HG03025 (cell line): ENCODE measurements at regions not wholly inside any gene's neighbourhood (a gene's known extent, or its start where the extent isn't known, plus 50 kb on each side); places are given as distances from the start of the nearest gene placed in this dataset.

Experiments
- ATAC-seq: cut with Tn5 transposase; IDR thresholded peaks from one replicate; pipeline ENCODE4 v1.9.1; 2021; ENCODE audit warnings: mild to moderate bottlenecking, moderate library complexity; ENCODE audit not compliant: unreplicated experiment, low FRiP score

- no peak for ATAC-seq
Observed at GRCh38 chr4:181376058-181376457, 867.1 kb upstream of the TENM3 start.

- ATAC-seq = no peak
Observed at GRCh38 chr4:181388061-181388460, 855.1 kb upstream of the TENM3 start.

- ATAC-seq = no peak
Observed at GRCh38 chr4:181416966-181417365, 826.2 kb upstream of the TENM3 start.

GRCh38 chr4:181418496-181418895 lies 824.7 kb upstream of the TENM3 start:
- ATAC-seq = no peak

GRCh38 chr4:181420950-181421349 lies 822.3 kb upstream of the TENM3 start:
- ATAC-seq = no peak

- no peak for ATAC-seq
Observed at GRCh38 chr4:181424362-181425016, 818.7 kb upstream of the TENM3 start.

- no peak for ATAC-seq
Observed at GRCh38 chr4:181427076-181427475, 816.1 kb upstream of the TENM3 start.

- ATAC-seq = no peak
Observed at GRCh38 chr4:181431006-181431405, 812.2 kb upstream of the TENM3 start.

GRCh38 chr4:181431661-181432060 lies 811.5 kb upstream of the TENM3 start:
- no peak for ATAC-seq

- ATAC-seq = no peak
Observed at GRCh38 chr4:181432335-181432734, 810.9 kb upstream of the TENM3 start.

GRCh38 chr4:181437895-181438294 lies 805.3 kb upstream of the TENM3 start:
- no peak for ATAC-seq

GRCh38 chr4:181438641-181439040 lies 804.6 kb upstream of the TENM3 start:
- ATAC-seq = no peak

- no peak for ATAC-seq
Observed at GRCh38 chr4:181443021-181443420, 800.2 kb upstream of the TENM3 start.

- ATAC-seq = no peak
Observed at GRCh38 chr4:181465826-181466225, 777.4 kb upstream of the TENM3 start.

GRCh38 chr4:181468451-181468850 lies 774.8 kb upstream of the TENM3 start:
- no peak for ATAC-seq

- ATAC-seq = no peak
Observed at GRCh38 chr4:181470306-181470705, 772.9 kb upstream of the TENM3 start.

- no peak for ATAC-seq
Observed at GRCh38 chr4:181475359-181475758, 767.8 kb upstream of the TENM3 start.

GRCh38 chr4:181475781-181476507 lies 767.3 kb upstream of the TENM3 start:
- no peak for ATAC-seq

GRCh38 chr4:181476508-181476890 lies 766.7 kb upstream of the TENM3 start:
- ATAC-seq = no peak

GRCh38 chr4:181477591-181477990 lies 765.6 kb upstream of the TENM3 start:
- ATAC-seq = no peak

GRCh38 chr4:181478656-181479055 lies 764.5 kb upstream of the TENM3 start:
- no peak for ATAC-seq

- no peak for ATAC-seq
Observed at GRCh38 chr4:181479141-181479540, 764.1 kb upstream of the TENM3 start.
